Stimulated activated naive CD8-positive, alpha-beta T cell treated with anti-CD3 and anti-CD28 coated beads, Interleukin-15, amount 100 ng/mL, for 72 hours (primary cell): ENCODE measurements at regions not wholly inside any gene's neighbourhood (a gene's known extent, or its start where the extent isn't known, plus 50 kb on each side); places are given as distances from the start of the nearest gene placed in this dataset.
A peak's percentile ranks its signal among the peaks of the same experiment; 100 is the strongest.
"Not testable (repeated sequence)": the region's sequence is repeated elsewhere in the genome, so short reads cannot be mapped to it uniquely, and the experiment has no call there.

ENCODE experiments used
- ATAC-seq: fragments of 150-1000 bp; cut with Tn5 transposase; 2 replicates; pipeline ENCODE4 v1.10.0; 2021; ENCODE audit warnings: mild to moderate bottlenecking, moderate library complexity
- DNase-seq, 2 donors: peaks; one replicate each; pipeline ENCODE4 v3.0.0; 2021 to 2022
- H3K27ac Mint-ChIP-seq, 2 donors: one replicate each; pipeline ENCODE4 v1.8.0; 2022; ENCODE audit warnings: mild to moderate bottlenecking in 2 of 2, mixed read lengths in 2 of 2, moderate library complexity in 2 of 2
- H3K27me3 Mint-ChIP-seq: one replicate; pipeline ENCODE4 v1.8.0; 2022; ENCODE audit warnings: mixed read lengths
- H3K4me1 Mint-ChIP-seq: one replicate; pipeline ENCODE4 v1.8.0; 2022; ENCODE audit warnings: mild to moderate bottlenecking, mixed read lengths
- H3K4me3 Mint-ChIP-seq, 2 donors: one replicate each; pipeline ENCODE4 v1.8.0; 2022; ENCODE audit warnings: mild to moderate bottlenecking in 2 of 2, mixed read lengths in 2 of 2, moderate library complexity in 1 of 2
- H3K9me3 Mint-ChIP-seq, 2 donors: one replicate each; pipeline ENCODE4 v1.8.0; 2022; ENCODE audit warnings: mixed read lengths in 2 of 2

DNA sequence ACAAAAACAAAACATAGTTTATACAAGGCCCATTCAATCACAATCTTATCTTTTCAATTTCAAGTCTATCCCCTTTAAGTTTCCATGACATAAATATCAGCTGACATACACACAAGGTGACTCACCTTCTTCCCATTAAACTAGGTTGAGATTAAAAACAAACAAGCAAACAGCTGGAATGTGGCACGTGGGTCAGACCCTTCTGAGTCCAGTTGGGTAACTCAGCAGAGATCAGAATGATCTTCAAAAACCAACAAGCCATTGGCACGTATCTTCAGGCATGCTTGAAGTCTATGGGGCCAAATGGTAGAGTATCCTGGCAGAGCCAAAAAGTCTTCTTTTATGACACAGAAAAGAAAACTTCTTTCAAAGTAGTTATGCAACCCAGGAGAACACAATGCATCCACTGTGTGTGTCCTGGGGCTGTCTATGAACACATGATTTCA lies 603.5 kb upstream of the CITED2 start:
- H3K4me1 Mint-ChIP-seq, result peaks cover 9% of the 10 kb centered on the region
- peaks cover 8% of the 10 kb centered on the region for H3K27me3 Mint-ChIP-seq
- ATAC-seq, result no peak
- no peak overlapping the region for H3K4me3 Mint-ChIP-seq
- no peaks in the 10 kb centered on the region for H3K9me3 Mint-ChIP-seq
- no peak overlapping the region for H3K27ac Mint-ChIP-seq
- DNase-seq, result no peak

DNA sequence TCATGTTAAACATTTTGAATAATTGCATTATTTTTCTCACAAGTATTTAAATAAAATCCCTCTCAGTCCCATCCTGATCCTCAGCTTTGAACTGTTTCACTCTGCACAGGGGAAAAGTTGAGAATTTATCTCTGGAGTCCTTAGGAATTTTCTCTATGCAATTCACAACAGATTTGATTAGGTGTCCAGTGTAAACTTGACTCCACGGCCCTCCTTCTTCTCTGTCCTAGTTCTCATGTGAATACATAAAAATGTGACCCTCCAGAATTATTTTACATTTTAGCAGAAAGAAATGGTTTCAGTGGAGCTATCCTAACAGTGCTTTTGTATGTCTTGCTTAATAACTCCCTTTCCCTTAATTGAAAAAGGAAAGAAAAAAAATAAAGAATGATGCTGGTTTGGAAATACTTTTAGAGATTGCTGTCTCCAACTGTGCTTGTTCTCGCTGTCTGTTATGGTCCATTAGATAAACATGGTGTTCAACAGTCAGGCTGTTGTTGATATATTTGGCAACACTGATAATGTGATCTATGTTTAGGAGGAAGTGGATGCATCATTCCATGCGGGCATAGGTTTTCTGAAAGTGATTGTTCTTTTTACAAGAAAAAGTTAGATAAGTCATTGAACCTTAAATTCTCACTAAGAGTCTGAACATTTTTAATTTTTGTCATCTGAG lies 599.4 kb upstream of the CITED2 start:
- H3K27me3 Mint-ChIP-seq, result peaks cover 8% of the 10 kb centered on the region
- no peak overlapping the region for H3K4me3 Mint-ChIP-seq
- no peaks in the 10 kb centered on the region for H3K9me3 Mint-ChIP-seq
- H3K27ac Mint-ChIP-seq, result no peak overlapping the region
- DNase-seq (no peak), ATAC-seq (no peak)
- no peaks in the 10 kb centered on the region for H3K4me1 Mint-ChIP-seq

DNA sequence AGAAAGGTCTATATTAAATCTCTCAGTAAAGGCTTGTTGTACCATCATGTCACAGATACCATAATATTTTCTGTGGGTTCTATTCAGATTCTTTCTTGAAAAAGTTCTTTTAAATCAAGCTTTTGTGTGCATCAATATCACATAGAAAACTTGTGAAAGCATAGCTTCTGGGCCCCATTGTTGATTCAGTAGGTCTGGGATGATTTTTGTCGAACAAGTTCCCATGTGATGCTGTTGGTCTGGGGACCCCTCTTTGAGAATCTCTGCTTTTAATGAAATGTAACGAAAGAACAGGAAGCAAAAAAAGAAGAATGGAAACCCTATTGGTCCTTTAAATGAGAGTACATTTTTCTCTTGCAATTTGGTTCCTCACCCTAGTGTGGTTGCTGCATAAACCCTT lies 597.7 kb upstream of the CITED2 start:
- Mint-ChIP-seq H3K4me1 (no peaks in the 10 kb centered on the region), H3K9me3 (no peaks in the 10 kb centered on the region), H3K27me3 (peaks cover 8% of the 10 kb centered on the region), H3K4me3 (no peak overlapping the region), H3K27ac (no peak overlapping the region)
- no peak for DNase-seq
- ATAC-seq, result no peak

DNA sequence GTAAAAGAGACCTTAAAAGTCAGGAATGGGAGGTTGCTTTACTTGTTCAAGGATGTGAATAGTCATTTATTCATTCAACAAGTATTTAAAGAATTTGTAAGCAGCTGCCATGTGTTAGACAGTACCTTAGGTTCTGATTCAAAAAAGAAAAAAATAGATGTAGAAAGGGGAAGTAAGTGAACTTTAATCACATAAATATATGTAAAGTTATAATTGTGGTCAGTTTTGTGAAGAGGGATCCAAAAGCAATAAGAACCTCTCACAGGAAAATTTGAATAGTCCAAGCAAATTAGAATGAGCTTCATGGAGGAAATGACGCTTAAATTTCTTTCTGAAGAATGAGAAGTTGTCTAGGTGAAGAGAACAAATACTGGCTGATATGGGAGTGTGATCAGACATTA lies 596.1 kb upstream of the CITED2 start:
- Mint-ChIP-seq H3K27me3 (peaks cover 2% of the 10 kb centered on the region), H3K4me3 (no peak overlapping the region), H3K9me3 (no peaks in the 10 kb centered on the region), H3K27ac (no peak overlapping the region), H3K4me1 (no peaks in the 10 kb centered on the region)
- no peak for ATAC-seq
- no peak for DNase-seq

DNA sequence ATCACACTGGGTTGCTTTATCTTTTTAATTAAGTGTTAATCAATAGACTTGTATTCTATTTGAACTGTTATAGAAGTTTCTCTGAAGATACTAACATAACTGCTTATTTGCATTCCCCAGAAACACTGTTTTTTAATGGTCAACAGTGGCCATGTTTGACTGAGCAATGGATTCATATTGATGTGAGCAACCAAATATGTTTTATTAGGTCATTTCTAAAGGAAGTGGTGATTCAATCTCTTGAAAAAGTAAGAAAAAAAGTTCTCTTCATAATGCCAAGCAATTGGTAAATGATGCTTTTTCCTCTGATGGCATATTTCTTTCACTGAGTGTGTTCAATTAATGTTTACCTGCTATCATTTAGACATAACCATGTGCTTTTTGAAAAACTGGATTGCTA lies 593.0 kb upstream of the CITED2 start:
- Mint-ChIP-seq H3K4me1 (no peaks in the 10 kb centered on the region), H3K9me3 (no peaks in the 10 kb centered on the region), H3K4me3 (no peak overlapping the region), H3K27me3 (no peaks in the 10 kb centered on the region), H3K27ac (no peak overlapping the region)
- ATAC-seq (no peak), DNase-seq (no peak)

DNA sequence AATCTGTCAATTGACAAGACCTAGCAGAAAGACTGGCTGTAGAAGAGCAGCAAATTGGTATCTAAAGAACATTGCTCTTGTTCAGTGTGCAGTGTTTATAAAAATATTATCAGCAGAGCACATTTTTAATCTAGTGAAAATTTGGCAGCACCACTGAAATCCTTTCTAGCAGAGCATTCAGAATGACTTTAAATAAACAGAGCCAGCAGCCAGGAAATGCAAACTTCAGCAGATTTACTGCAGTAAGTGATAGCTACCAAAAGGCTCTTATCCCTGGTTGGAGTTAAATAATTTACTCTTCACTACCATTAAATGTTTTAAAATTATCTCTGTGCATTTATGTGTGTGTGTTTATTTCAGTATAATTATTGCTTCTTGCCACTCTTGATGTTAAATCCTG lies 590.9 kb upstream of the CITED2 start:
- ATAC-seq (no peak), DNase-seq (no peak)
- Mint-ChIP-seq H3K27ac (no peak overlapping the region), H3K4me3 (no peak overlapping the region), H3K27me3 (no peaks in the 10 kb centered on the region), H3K4me1 (no peaks in the 10 kb centered on the region), H3K9me3 (no peaks in the 10 kb centered on the region)

DNA sequence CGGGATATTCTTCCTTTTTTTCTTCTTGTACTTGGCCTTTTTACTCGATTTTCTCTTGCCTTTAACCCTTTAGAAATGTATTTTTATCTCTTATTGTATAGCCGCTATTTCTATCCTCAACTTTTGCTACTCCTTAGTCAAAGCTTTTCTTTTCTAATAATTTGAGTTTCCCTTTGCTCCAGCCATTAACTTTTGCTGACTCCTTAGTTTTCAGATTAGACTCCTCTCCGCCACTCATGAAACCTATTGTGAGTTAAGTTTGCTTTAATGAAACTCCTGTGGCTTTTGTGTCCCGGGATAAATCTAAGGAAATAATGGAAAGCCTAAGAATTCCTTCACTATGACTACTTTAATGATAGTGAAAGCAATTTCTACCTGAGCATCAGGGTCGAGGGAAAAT lies 590.3 kb upstream of the CITED2 start:
- peak overlapping the region in 1 of 2 donors; percentile 2 for H3K27ac Mint-ChIP-seq
- no peaks in the 10 kb centered on the region for H3K4me1 Mint-ChIP-seq
- no peak for DNase-seq
- H3K27me3 Mint-ChIP-seq, result no peaks in the 10 kb centered on the region
- H3K4me3 Mint-ChIP-seq, result no peak overlapping the region
- no peak for ATAC-seq
- H3K9me3 Mint-ChIP-seq, result no peaks in the 10 kb centered on the region

DNA sequence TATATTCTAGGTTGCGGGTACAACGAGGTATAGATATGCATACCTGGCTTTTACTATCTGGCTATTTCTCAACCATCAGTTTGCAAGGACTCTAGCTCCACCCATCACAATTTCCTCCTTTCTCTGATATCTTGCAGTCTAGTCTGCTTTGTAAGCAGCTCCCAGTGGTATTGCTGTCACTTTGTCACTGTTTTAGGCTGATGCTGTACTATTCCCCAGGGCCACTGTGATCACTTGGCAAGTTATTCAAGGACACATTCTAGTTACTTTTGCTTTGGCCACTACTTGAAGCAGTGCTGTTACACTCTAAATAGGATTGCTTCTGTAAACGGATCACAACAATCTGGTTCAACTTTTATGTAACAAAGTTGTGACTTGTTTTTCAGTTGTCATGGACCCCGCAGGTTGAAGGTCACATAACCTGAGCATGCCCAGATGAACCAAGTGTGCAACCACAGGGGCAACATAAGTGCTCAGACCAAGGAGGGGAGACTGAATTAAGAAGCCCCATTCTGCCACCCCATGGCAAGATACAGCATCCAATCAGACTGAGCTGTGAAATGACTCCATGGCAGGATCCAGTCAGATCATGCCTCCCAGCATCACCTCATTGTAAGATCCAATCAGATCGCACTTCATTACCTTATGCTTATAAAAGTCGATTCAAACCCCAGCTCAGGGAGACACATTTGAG lies 588.4 kb upstream of the CITED2 start:
- no peaks in the 10 kb centered on the region for H3K27me3 Mint-ChIP-seq
- H3K9me3 Mint-ChIP-seq, result no peaks in the 10 kb centered on the region
- no peak for DNase-seq
- peak; percentile 42 for ATAC-seq
- H3K27ac Mint-ChIP-seq, result no peak overlapping the region
- H3K4me1 Mint-ChIP-seq, result no peaks in the 10 kb centered on the region
- no peak overlapping the region for H3K4me3 Mint-ChIP-seq

DNA sequence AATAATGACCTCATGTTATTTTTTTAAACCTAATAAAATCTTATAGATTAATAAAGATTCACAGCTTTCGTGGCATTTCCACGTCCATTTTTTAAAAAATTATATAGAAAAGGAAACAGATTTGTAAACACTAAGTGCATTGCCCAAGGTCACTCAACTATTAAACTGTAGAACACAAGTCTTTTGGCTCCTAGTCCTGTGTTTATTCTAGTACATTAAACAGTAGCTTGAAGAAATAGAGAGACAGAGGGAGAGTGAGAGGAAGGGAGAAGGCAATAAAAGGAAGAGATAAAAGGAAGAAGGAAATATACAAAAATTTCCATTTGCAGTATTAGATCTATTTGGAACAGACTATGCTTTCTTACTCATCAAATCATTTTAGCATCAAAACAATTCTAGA lies 586.7 kb upstream of the CITED2 start:
- H3K4me1 Mint-ChIP-seq, result no peaks in the 10 kb centered on the region
- no peaks in the 10 kb centered on the region for H3K9me3 Mint-ChIP-seq
- ATAC-seq, result no peak
- H3K27me3 Mint-ChIP-seq, result peaks cover under 1% of the 10 kb centered on the region
- no peak for DNase-seq
- H3K4me3 Mint-ChIP-seq, result no peak overlapping the region
- no peak overlapping the region for H3K27ac Mint-ChIP-seq

DNA sequence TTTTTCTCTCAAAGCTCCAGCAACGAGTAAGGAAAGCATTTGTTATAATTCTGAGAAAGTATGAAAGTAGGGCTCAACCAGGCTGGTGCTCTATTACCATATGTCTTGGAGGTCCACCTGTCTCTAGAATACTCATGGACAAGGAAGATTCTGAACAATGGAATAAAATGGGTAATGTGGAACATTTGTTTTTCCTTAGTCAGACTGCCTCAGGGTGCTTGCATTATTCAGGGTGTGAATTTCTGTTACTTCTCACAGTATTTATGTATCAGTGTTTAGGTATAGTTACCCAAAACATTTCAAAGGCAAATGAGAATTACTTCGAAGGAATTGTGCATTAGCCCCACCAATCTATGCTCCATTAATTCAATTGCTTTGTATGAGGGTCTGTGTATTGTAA lies 586.2 kb upstream of the CITED2 start:
- Mint-ChIP-seq H3K4me3 (no peak overlapping the region), H3K4me1 (no peaks in the 10 kb centered on the region), H3K27ac (no peak overlapping the region), H3K27me3 (peaks cover 5% of the 10 kb centered on the region), H3K9me3 (no peaks in the 10 kb centered on the region)
- ATAC-seq, result no peak
- no peak for DNase-seq

DNA sequence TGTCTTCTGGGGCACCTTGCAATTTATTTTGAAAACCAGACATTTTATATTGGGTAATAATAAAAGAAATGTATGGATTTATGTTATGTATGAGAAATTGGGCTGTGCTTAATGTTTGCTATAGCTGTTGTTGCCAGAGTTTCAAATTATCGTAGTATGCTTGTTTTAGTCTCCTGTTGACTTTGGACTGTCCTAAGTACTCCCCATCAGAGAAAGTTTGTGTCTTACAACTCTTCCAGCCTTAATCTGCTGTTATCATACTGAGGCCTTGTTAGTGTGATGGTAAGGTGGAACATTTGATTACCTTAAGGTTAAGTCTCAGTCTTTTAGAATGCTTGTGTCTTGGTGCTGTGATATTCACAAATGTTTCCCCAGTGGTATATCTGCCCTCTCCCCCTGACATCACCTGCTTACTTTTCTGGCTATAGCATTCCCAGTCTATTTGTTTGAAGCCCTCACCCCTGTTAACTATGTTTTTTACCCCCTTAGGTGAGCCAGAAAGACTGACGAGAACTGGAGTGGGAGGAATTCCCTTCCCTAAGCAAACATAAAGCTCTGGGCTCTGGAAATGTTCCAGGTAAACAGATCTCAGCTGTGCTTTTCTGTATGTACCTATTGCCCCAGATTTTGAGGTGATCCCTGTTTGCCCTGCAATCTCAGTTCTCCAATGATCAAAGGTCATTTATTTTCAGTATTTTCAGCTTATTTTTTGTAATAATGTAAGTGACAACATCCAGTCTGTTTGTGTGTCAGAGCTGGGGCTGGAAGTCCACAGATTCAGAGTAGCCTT lies 581.1 kb upstream of the CITED2 start:
- ATAC-seq, result no peak

DNA sequence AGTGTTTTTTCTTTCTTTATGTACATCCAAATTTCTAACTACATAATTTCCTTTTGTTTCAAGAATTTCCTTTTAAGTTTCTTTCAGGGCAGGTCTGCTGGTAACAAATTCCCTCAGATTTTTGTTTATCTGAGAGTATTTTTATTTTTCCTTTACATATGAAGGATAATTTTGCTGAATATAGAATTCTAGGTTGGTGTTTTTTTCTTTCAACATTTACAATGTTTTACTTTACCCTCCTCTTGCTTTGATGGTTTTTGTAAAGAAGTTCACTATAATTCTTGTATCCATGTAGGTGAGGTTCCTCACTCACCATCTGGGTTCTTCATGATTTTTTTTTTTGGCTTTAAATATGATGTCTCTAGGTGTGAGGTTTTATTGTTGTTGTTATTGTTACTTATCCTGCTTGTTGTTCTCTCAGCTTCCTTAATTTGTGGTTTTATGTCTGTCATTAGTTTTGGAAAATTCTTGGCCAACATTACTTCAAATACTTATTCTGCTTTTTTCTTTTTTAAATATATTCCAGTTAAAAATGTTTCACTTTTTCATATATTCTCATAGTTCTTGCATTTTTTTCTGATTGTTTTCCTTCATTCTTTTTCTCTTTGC lies 580.1 kb upstream of the CITED2 start:
- DNase-seq (no peak), ATAC-seq (no peak)
- Mint-ChIP-seq H3K9me3 (peaks cover 0 to 11% of the 10 kb centered on the region in 2 donors), H3K27me3 (peaks cover 5% of the 10 kb centered on the region), H3K4me1 (no peaks in the 10 kb centered on the region), H3K27ac (no peak overlapping the region), H3K4me3 (no peak overlapping the region)

More for the DNA sequence above, 581.1 kb upstream of the CITED2 start:
- no peaks in the 10 kb centered on the region for H3K4me1 Mint-ChIP-seq
- H3K27ac Mint-ChIP-seq, result no peak overlapping the region
- no peak for DNase-seq
- peaks cover 5% of the 10 kb centered on the region for H3K27me3 Mint-ChIP-seq
- H3K4me3 Mint-ChIP-seq, result no peak overlapping the region
- peaks cover 0 to 5% of the 10 kb centered on the region in 2 donors for H3K9me3 Mint-ChIP-seq

DNA sequence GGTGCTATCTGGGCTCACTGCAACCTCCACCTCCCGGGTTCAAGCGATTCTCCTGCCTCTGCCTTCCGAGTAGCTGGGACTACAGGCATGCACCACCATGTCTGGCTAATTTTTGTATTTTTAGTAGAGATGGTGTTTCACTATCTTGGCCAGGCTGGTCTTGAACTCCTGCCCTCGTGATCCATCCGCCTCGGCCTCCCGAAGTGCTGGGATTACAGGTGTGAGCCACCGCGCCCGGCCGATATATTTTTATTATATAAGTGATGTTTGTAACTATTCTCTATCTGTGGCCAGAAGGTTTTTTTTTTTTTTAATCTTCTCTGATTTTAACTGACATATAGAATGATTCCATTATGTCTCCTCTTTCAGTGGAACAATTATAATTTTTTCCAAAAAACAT lies 579.3 kb upstream of the CITED2 start:
- H3K4me1 Mint-ChIP-seq, ATAC-seq, H3K4me3 Mint-ChIP-seq, H3K27me3 Mint-ChIP-seq, H3K27ac Mint-ChIP-seq, DNase-seq: not testable (repeated sequence)
- H3K9me3 Mint-ChIP-seq, result peaks cover 0 to 12% of the 10 kb centered on the region in 2 donors

DNA sequence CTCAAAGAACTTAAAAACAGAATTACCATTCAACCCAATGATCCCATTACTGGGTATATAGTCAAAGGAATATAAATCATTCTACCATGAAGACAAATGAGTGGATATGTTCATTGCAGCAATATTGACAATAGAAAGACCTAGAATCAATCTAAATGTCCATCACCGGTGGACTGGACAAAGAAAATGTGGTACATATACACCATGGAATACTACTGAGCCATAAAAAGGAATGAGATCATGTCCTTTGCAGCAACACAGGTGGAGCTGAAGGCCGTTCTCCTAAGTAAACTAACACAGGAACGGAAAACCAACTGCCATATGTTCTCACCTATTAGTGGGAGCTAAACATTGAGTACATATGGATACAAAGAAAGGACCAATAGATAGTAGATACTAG lies 576.7 kb upstream of the CITED2 start:
- no peak for ATAC-seq
- H3K27me3 Mint-ChIP-seq, result peaks cover 4% of the 10 kb centered on the region
- no peak overlapping the region for H3K4me3 Mint-ChIP-seq
- DNase-seq, result no peak
- no peak overlapping the region for H3K27ac Mint-ChIP-seq
- peaks cover 0 to 12% of the 10 kb centered on the region in 2 donors for H3K9me3 Mint-ChIP-seq
- H3K4me1 Mint-ChIP-seq, result no peaks in the 10 kb centered on the region

DNA sequence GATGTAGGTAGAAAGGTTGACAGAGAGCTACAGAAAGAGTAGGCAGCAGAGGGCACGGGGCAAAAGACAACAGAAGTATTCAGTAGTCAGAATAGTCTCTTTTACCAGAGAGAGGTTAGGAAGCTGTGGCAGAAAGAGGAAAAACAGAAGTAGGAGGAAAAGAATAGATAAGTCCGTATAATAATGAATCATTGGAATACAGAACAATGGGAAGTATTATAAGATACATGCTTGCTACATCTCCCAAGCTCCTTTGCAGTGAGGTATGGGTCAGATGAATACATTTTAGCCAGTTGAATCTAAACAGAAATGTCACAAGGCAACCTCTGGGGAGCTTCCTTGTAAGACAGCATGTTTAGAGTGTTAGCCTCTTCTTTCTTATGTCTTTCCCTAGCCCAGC lies 570.5 kb upstream of the CITED2 start:
- H3K4me3 Mint-ChIP-seq, result no peak overlapping the region
- no peak overlapping the region for H3K27ac Mint-ChIP-seq
- peaks cover 10% of the 10 kb centered on the region for H3K27me3 Mint-ChIP-seq
- H3K9me3 Mint-ChIP-seq, result peaks cover 0 to 5% of the 10 kb centered on the region in 2 donors
- ATAC-seq, result no peak
- no peak for DNase-seq
- no peaks in the 10 kb centered on the region for H3K4me1 Mint-ChIP-seq

DNA sequence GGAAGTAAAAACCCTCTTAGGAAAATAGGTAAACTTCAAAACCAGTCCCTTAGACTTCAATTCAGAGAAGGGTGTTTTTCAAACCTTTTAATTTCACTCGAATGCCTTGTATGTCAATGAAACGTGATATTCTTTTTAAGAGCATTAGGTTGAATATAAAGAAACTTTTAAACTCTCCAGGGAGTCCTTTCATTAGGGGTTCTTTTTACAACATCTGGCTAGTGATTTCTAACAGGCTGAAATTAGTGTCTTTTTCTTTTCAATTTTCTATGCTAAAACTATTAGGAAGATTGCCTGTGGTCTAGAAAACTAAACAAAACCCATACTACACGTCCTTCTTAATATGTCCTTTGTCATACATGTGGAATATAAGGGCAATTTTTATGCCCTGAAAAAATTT lies 569.7 kb upstream of the CITED2 start:
- H3K9me3 Mint-ChIP-seq, result no peaks in the 10 kb centered on the region

More for the DNA sequence above, 569.7 kb upstream of the CITED2 start:
- H3K27me3 Mint-ChIP-seq, result peaks cover 10% of the 10 kb centered on the region
- no peaks in the 10 kb centered on the region for H3K4me1 Mint-ChIP-seq
- ATAC-seq, result no peak
- DNase-seq, result no peak
- H3K27ac Mint-ChIP-seq, result no peak overlapping the region
- no peak overlapping the region for H3K4me3 Mint-ChIP-seq
